ENCODE measurements at regions not wholly inside any gene's neighbourhood (a gene's known extent, or its start where the extent isn't known, plus 50 kb on each side); places are given as distances from the start of the nearest gene placed in this dataset.

- TF ChIP-seq CTCF (IDR thresholded peaks at IDR 0.05) (no peak), POLR2AphosphoS5 (IDR thresholded peaks at IDR 0.05) (no peak)
These were observed 459.4 kb upstream of the PCDH20 start for GRCh38 chr13:61874970-61875579.

All from prostate gland (tissue), 2 donors.